ENCODE measurements at regions not wholly inside any gene's neighbourhood (a gene's known extent, or its start where the extent isn't known, plus 50 kb on each side); places are given as distances from the start of the nearest gene placed in this dataset.

DNA sequence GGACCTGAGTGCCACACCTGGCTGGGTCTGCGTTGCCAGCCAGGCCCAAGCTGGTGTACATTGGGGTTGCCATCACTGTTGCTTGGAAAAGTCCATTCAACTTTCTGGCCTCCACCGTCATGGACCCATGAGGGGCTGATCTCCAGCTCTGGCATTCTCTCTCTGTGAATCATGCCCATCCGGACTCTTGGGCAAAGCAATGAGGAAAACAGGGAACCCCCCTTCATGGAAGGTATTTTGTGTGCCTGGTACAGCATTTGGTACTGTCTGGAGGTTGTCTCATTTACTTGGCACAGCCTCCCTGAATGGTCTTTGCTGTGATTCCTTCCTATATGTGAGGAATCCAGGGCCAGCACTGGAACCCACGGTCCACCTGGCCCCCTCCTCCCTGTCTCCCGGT lies 99.4 kb downstream of the FOXD2 start:
- TF ChIP-seq CTCF (IDR thresholded peaks at IDR 0.05) (no peak), EP300 (IDR thresholded peaks at IDR 0.05) (no peak), POLR2AphosphoS5 (IDR thresholded peaks at IDR 0.05) (no peak)

Measured in suprapubic skin (tissue), 4 donors.